HEK293 (cell line): ENCODE measurements at regions not wholly inside any gene's neighbourhood (a gene's known extent, or its start where the extent isn't known, plus 50 kb on each side); places are given as distances from the start of the nearest gene placed in this dataset.

Source experiments
- CTCF ChIA-PET: fragments of 350-600 bp; formaldehyde crosslinking; extraction: SDS; loops from one replicate; lab custom pipeline; 2021; ENCODE audit warnings: antibody characterized with exemption; lab: Yijun Ruan, JAX
- POLR2A ChIA-PET: fragments of 300-600 bp; formaldehyde crosslinking; extraction: SDS; loops from one replicate; lab custom pipeline; 2020; ENCODE audit warnings: antibody characterized with exemption, inconsistent platforms; lab: Yijun Ruan, JAX
- H3K27ac ChIP-seq: fragments of 200-500 bp; sonication (Bioruptor generic); 2 replicates; pipeline ENCODE4 v1.5.1; 2014; ENCODE audit warnings: low read depth, low read length, control low read depth, inconsistent platforms; ENCODE audit errors: extremely low read depth
- H3K36me3 ChIP-seq, 2 experiments: fragments of 200-500 bp in 1 of 2; sonication (Bioruptor generic) in 1 of 2; 1 replicate in 1 of 2; 2 replicates in 1 of 2; pipeline ENCODE4 v1.5.1; 2014 to 2017; ENCODE audit warnings: inconsistent platforms in 2 of 2, low read length in 2 of 2; ENCODE audit not compliant: control insufficient read depth in 2 of 2, insufficient read depth in 1 of 2
- H3K4me1 ChIP-seq: fragments of 200-500 bp; sonication (Bioruptor generic); 2 replicates; pipeline ENCODE4 v1.5.1; 2014; ENCODE audit warnings: mild to moderate bottlenecking, low read length, inconsistent platforms; ENCODE audit not compliant: control insufficient read depth, insufficient read depth
- H3K4me3 ChIP-seq: 2 replicates; pipeline ENCODE4 v1.5.1; 2011; ENCODE audit warnings: low read depth, mild to moderate bottlenecking, control low read depth, low read length, moderate library complexity
- H3K9me3 ChIP-seq: fragments of 200-500 bp; sonication (Bioruptor generic); 2 replicates; pipeline ENCODE4 v1.5.1; 2014; ENCODE audit warnings: low read depth, low read length, inconsistent platforms; ENCODE audit not compliant: control insufficient read depth, insufficient read depth
- ATF2 ChIP-seq: fragments of 450-650 bp; formaldehyde crosslinking; IDR thresholded peaks from 2 replicates; pipeline ENCODE4 v1.5.1; 2016; ENCODE audit warnings: missing biosample characterization, missing genetic modification characterization, low read depth
- BCL6B ChIP-seq: fragments of 450-650 bp; formaldehyde crosslinking; IDR thresholded peaks from 2 replicates; pipeline ENCODE4 v1.5.1; 2017; ENCODE audit warnings: missing biosample characterization, missing genetic modification characterization
- EGR2 ChIP-seq: fragments of 450-650 bp; formaldehyde crosslinking; IDR thresholded peaks from 2 replicates; pipeline ENCODE4 v1.5.1; 2016; ENCODE audit warnings: low read depth, missing biosample characterization, missing genetic modification characterization
- HOXC10 ChIP-seq: sonication (generic); formaldehyde crosslinking; IDR thresholded peaks from 2 replicates; pipeline ENCODE4 v1.8.1; 2023; ENCODE audit warnings: mild to moderate bottlenecking, missing genetic modification reagents
- KLF10 ChIP-seq: fragments of 450-650 bp; IDR thresholded peaks from 2 replicates; pipeline ENCODE4 v1.5.1; 2018; ENCODE audit warnings: missing biosample characterization, mild to moderate bottlenecking, missing genetic modification characterization
- KLF7 ChIP-seq: fragments of 450-650 bp; formaldehyde crosslinking; IDR thresholded peaks from 2 replicates; pipeline ENCODE4 v1.5.1; 2016; ENCODE audit warnings: missing biosample characterization, missing genetic modification characterization, borderline replicate concordance
- MYNN ChIP-seq: fragments of 450-650 bp; formaldehyde crosslinking; IDR thresholded peaks from 2 replicates; pipeline ENCODE4 v1.5.1; 2016; ENCODE audit warnings: missing biosample characterization, missing genetic modification characterization, borderline replicate concordance
- PBX3 ChIP-seq: sonication (generic); formaldehyde crosslinking; IDR thresholded peaks from 2 replicates; pipeline ENCODE4 v1.8.1; 2022; ENCODE audit warnings: mild to moderate bottlenecking, moderate library complexity, missing genetic modification reagents
- ZFP3 ChIP-seq: fragments of 450-650 bp; formaldehyde crosslinking; IDR thresholded peaks from 2 replicates; pipeline ENCODE4 v1.5.1; 2016; ENCODE audit warnings: low read depth, missing biosample characterization, missing genetic modification characterization
- ZFP69B ChIP-seq: fragments of 450-650 bp; formaldehyde crosslinking; IDR thresholded peaks from 2 replicates; pipeline ENCODE4 v1.5.1; 2016; ENCODE audit warnings: missing biosample characterization, missing genetic modification characterization
- ZNF148 ChIP-seq: fragments of 450-650 bp; formaldehyde crosslinking; IDR thresholded peaks from 2 replicates; pipeline ENCODE4 v1.5.0; 2017; ENCODE audit warnings: missing biosample characterization, missing genetic modification characterization, borderline replicate concordance
- ZNF16 ChIP-seq: fragments of 450-650 bp; formaldehyde crosslinking; IDR thresholded peaks from 2 replicates; pipeline ENCODE4 v1.5.1; 2016; ENCODE audit warnings: low read depth, missing biosample characterization, missing genetic modification characterization
- ZNF223 ChIP-seq: fragments of 450-650 bp; formaldehyde crosslinking; IDR thresholded peaks from 2 replicates; pipeline ENCODE4 v1.5.1; 2016; ENCODE audit warnings: missing biosample characterization, missing genetic modification characterization
- ZNF335 ChIP-seq: fragments of 450-650 bp; formaldehyde crosslinking; conservative IDR thresholded peaks from 2 replicates; pipeline ENCODE4 v1.5.1; 2016; ENCODE audit warnings: missing biosample characterization, missing genetic modification characterization
- ZNF433 ChIP-seq: fragments of 450-650 bp; formaldehyde crosslinking; IDR thresholded peaks from 2 replicates; pipeline ENCODE4 v1.5.1; 2016; ENCODE audit warnings: missing biosample characterization, missing genetic modification characterization, low read depth
- ZNF514 ChIP-seq: fragments of 450-650 bp; formaldehyde crosslinking; IDR thresholded peaks from 2 replicates; pipeline ENCODE4 v1.5.1; 2016; ENCODE audit warnings: missing biosample characterization, missing genetic modification characterization
- ZNF544 ChIP-seq: fragments of 450-650 bp; formaldehyde crosslinking; IDR thresholded peaks from 2 replicates; pipeline ENCODE4 v1.5.0; 2017; ENCODE audit warnings: missing biosample characterization, missing genetic modification characterization
- ZNF555 ChIP-seq: fragments of 450-650 bp; formaldehyde crosslinking; conservative IDR thresholded peaks from 2 replicates; pipeline ENCODE4 v1.5.1; 2017; ENCODE audit warnings: missing biosample characterization, mild to moderate bottlenecking, missing genetic modification characterization, inconsistent platforms
- ZNF561 ChIP-seq: fragments of 450-650 bp; IDR thresholded peaks from 2 replicates; pipeline ENCODE4 v1.5.1; 2018; ENCODE audit warnings: missing biosample characterization, missing genetic modification characterization, borderline replicate concordance
- ZNF571 ChIP-seq: fragments of 450-650 bp; formaldehyde crosslinking; IDR thresholded peaks from 2 replicates; pipeline ENCODE4 v1.5.0; 2017; ENCODE audit warnings: missing biosample characterization, missing genetic modification characterization
- ZNF596 ChIP-seq: fragments of 450-650 bp; IDR thresholded peaks from 2 replicates; pipeline ENCODE4 v1.5.0; 2018; ENCODE audit warnings: missing biosample characterization, mild to moderate bottlenecking, missing genetic modification characterization, moderate library complexity
- ZNF621 ChIP-seq: fragments of 450-650 bp; formaldehyde crosslinking; IDR thresholded peaks from 2 replicates; pipeline ENCODE4 v1.5.1; 2017; ENCODE audit warnings: missing biosample characterization, missing genetic modification characterization
- ZNF645 ChIP-seq: fragments of 450-650 bp; formaldehyde crosslinking; IDR thresholded peaks from 2 replicates; pipeline ENCODE4; 2016; ENCODE audit warnings: missing biosample characterization, missing genetic modification characterization
- ZNF768 ChIP-seq: fragments of 450-650 bp; formaldehyde crosslinking; IDR thresholded peaks from 2 replicates; pipeline ENCODE4 v1.5.1; 2018; ENCODE audit warnings: missing biosample characterization, mild to moderate bottlenecking, missing genetic modification characterization
- ZNF791 ChIP-seq: fragments of 450-650 bp; formaldehyde crosslinking; IDR thresholded peaks from 2 replicates; pipeline ENCODE4 v1.5.1; 2016; ENCODE audit warnings: missing biosample characterization, missing genetic modification characterization
- ZNF843 ChIP-seq: fragments of 450-650 bp; formaldehyde crosslinking; IDR thresholded peaks from 2 replicates; pipeline ENCODE4 v1.5.1; 2016; ENCODE audit warnings: missing biosample characterization, missing genetic modification characterization
- ZSCAN16 ChIP-seq: fragments of 450-650 bp; formaldehyde crosslinking; IDR thresholded peaks from 2 replicates; pipeline ENCODE4 v1.5.1; 2016; ENCODE audit warnings: missing biosample characterization, missing genetic modification characterization
- ZSCAN30 ChIP-seq: fragments of 450-650 bp; IDR thresholded peaks from 2 replicates; pipeline ENCODE4 v1.5.1; 2018; ENCODE audit warnings: missing biosample characterization, mild to moderate bottlenecking, missing genetic modification characterization, moderate library complexity

- Histone ChIP-seq H3K4me1 (no peaks in the 10 kb centered on the region), H3K36me3 (no peaks in the 10 kb centered on the region), H3K9me3 (no peaks in the 10 kb centered on the region), H3K27ac (no peak overlapping the region)
- CTCF ChIA-PET, result interaction anchor here (0.8 to 0.9 kb wide), 2 partner anchors 10 to 12 kb away, joined by 3 read pairs; no protein-coding TSS in a partner anchor
- TF ChIP-seq KLF10 (tag by site-specific recombination) (no peak), ZNF561 (tag by site-specific recombination) (no peak), ZNF16 (no peak), ZNF148 (tag by site-specific recombination) (no peak), ZNF621 (no peak), ZNF645 (tag by site-specific recombination) (no peak), BCL6B (tag by site-specific recombination) (no peak), KLF7 (no peak), EGR2 (tag by site-specific recombination) (no peak)
- TF ChIP-seq, all 188 proteins: peak for 0
- no peak overlapping the region for H3K4me3 ChIP-seq
- POLR2A ChIA-PET, result no interaction called here
Measured at GRCh38 chr1:106912131-106912530, 144.3 kb upstream of the PRMT6 start.

- no peak overlapping the region for H3K27ac ChIP-seq
- no peaks in the 10 kb centered on the region for H3K4me1 ChIP-seq
- no peaks in the 10 kb centered on the region for H3K36me3 ChIP-seq
- no peaks in the 10 kb centered on the region for H3K9me3 ChIP-seq
- POLR2A ChIA-PET, result no interaction called here
- TF ChIP-seq ZNF555 (tag by site-specific recombination) (no peak), ZNF791 (tag by site-specific recombination) (no peak), ZNF571 (tag by site-specific recombination) (no peak), HOXC10 (CRISPR knock-in tag) (no peak), ZNF433 (tag by site-specific recombination) (no peak), ZNF768 (tag by site-specific recombination) (no peak), PBX3 (CRISPR knock-in tag) (no peak), ZNF335 (tag by site-specific recombination) (no peak), ZNF223 (tag by site-specific recombination) (no peak), ZNF514 (tag by site-specific recombination) (no peak), MYNN (tag by site-specific recombination) (no peak), ZNF843 (tag by site-specific recombination) (no peak), ZFP69B (no peak), ZSCAN16 (tag by site-specific recombination) (no peak), ZNF596 (tag by site-specific recombination) (no peak), ZNF544 (tag by site-specific recombination) (no peak), ATF2 (tag by site-specific recombination) (no peak), ZSCAN30 (tag by site-specific recombination) (no peak), ZFP3 (tag by site-specific recombination) (no peak)
- CTCF ChIA-PET, result no interaction called here
- no peak overlapping the region for H3K4me3 ChIP-seq
Measured at GRCh38 chr1:106921186-106921585, 135.3 kb upstream of the PRMT6 start.
